A549 (cell line): ENCODE measurements at regions not wholly inside any gene's neighbourhood (a gene's known extent, or its start where the extent isn't known, plus 50 kb on each side); places are given as distances from the start of the nearest gene placed in this dataset.

Source experiments
- POLR2A ChIP-seq: IDR thresholded peaks from 2 replicates; pipeline ENCODE4 v1.6.1; 2012; ENCODE audit warnings: mild to moderate bottlenecking, low read length
- ZFP36 ChIP-seq: fragments of 450-650 bp; IDR thresholded peaks from 2 replicates; pipeline ENCODE4 v1.6.1; 2014; ENCODE audit warnings: borderline replicate concordance; ENCODE audit not compliant: partially characterized antibody
- TF ChIP-seq, protein P1 (sequence below): fragments of >200 bp; sonication (Bioruptor Twin); formaldehyde crosslinking; IDR thresholded peaks from 3 replicates; pipeline ENCODE4 v1.5.1; 2016

DNA sequence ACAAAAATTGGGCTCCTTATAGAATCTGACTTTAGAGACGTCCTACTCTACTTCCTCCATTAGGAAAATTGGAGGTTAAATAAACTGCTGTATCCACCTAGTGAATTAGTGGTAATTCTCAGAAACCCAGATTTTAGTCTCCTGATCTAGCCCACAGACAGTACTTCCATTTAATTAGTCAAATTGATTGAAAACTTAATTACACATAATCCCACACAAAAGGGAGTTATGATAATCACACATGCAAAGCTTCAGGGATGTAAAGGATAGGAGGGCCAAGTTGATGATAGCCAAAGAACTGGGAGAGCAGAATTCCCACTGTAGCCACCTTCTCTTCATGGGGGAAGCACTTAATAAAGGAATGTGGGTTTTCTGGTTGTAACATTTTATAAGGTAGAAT lies 471.9 kb downstream of the TMEM182 start:
- TF ChIP-seq, protein P1, sequence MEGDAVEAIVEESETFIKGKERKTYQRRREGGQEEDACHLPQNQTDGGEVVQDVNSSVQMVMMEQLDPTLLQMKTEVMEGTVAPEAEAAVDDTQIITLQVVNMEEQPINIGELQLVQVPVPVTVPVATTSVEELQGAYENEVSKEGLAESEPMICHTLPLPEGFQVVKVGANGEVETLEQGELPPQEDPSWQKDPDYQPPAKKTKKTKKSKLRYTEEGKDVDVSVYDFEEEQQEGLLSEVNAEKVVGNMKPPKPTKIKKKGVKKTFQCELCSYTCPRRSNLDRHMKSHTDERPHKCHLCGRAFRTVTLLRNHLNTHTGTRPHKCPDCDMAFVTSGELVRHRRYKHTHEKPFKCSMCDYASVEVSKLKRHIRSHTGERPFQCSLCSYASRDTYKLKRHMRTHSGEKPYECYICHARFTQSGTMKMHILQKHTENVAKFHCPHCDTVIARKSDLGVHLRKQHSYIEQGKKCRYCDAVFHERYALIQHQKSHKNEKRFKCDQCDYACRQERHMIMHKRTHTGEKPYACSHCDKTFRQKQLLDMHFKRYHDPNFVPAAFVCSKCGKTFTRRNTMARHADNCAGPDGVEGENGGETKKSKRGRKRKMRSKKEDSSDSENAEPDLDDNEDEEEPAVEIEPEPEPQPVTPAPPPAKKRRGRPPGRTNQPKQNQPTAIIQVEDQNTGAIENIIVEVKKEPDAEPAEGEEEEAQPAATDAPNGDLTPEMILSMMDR, result no peak
- TF ChIP-seq ZFP36 (no peak), POLR2A (no peak)
